Ovary (tissue), 7 donors: ENCODE measurements at regions not wholly inside any gene's neighbourhood (a gene's known extent, or its start where the extent isn't known, plus 50 kb on each side); places are given as distances from the start of the nearest gene placed in this dataset.

Source experiments
- DNase-seq, 5 donors: peaks; one replicate each; pipeline ENCODE4 v3.0.0-alpha.2; 2019 to 2020
- H3K27ac ChIP-seq, 2 donors: fragments of 200-600 bp; one replicate each; pipeline versions ENCODE4 v1.5.1 to v1.8.0; 2019 to 2022
- H3K27me3 ChIP-seq: fragments of 200-600 bp; one replicate; pipeline ENCODE4 v1.8.0; 2022
- H3K36me3 ChIP-seq: fragments of 200-600 bp; sonication (generic); one replicate; pipeline ENCODE4 v1.5.1; 2019
- H3K4me1 ChIP-seq: one replicate; pipeline ENCODE4 v1.8.1; 2013; ENCODE audit warnings: mild to moderate bottlenecking, moderate library complexity; ENCODE audit not compliant: insufficient read depth
- H3K4me3 ChIP-seq: fragments of 200-600 bp; sonication (generic); one replicate; pipeline ENCODE4 v1.5.1; 2017
- H3K9me3 ChIP-seq, 2 donors: fragments of 200-600 bp in 1 of 2; sonication (generic) in 1 of 2; one replicate each; pipeline versions ENCODE4 v1.5.1 to v1.8.1; 2013 to 2019; ENCODE audit warnings: mild to moderate bottlenecking in 1 of 2, moderate library complexity in 1 of 2
- EP300 ChIP-seq: sonication (generic); formaldehyde crosslinking; IDR thresholded peaks from one replicate; pipeline ENCODE4 v1.6.1; 2017; ENCODE audit warnings: antibody characterized with exemption
- POLR2A ChIP-seq: fragments of 450-650 bp; IDR thresholded peaks from one replicate; pipeline ENCODE4 v1.6.1; 2017; ENCODE audit warnings: antibody characterized with exemption, mild to moderate bottlenecking, moderate library complexity
- WGBS, 3 donors: extraction: QIAGEN DNeasy Blood & Tissue Kit in 1 of 3; methylation state at CpG; one replicate each; pipeline versions ENCODE4 v1.1.5 to v1.1.7; 2013 to 2017; 5-methylcytosine and 5-hydroxymethylcytosine counted together
- intact Hi-C, 4 donors: fragments of 100-400 bp; cut with DNase I; formaldehyde crosslinking; loops; one replicate each; pipeline versions ENCODE4 v1.11.0 to v1.15.1; 2022 to 2023
- TF ChIP-seq, protein P1 (sequence below), 3 donors: fragments of 450-650 bp in 2 of 3; fragments of 200-600 bp in 1 of 3; IDR thresholded peaks; one replicate each; pipeline versions ENCODE4 v1.5.1 to v1.8.0; 2016 to 2022; ENCODE audit warnings: antibody characterized with exemption in 3 of 3, mild to moderate bottlenecking in 1 of 3
- donor health status: DM: no; HTN: no; CAD: no; lungs with moderate emphysema.
- donor health status: DM: no; HTN: no; CAD: no.
- donor health status: Bipolar disorder and iron deficiency.
- donor health status: DM: no; HTN: no; CAD: no.
- donor health status: DM: yes; HTN: yes; CAD: no.

DNA sequence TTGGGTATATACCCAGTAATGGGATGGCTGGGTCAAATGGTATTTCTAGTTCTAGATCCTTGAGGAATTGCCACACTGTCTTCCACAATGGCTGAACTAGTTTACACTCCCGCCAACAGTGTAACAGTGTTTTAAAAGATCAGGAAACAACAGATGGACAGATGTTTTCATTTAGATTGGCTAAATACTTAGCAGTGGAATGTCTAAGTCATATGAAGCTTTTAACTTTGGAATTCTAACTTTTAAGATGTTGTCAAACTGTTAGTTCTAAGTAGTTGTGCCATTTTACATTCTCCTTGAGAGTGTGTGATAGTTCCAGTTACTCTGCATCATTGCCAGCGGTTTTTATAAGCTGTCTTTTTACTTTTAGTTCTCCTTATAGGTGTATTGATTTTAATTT, 688.8 kb downstream of the SEMA5A start:
- Histone ChIP-seq H3K9me3 (no peaks in the 10 kb centered on the region), H3K4me1 (no peaks in the 10 kb centered on the region), H3K27me3 (no peaks in the 10 kb centered on the region), H3K27ac (no peak overlapping the region), H3K36me3 (no peaks in the 10 kb centered on the region), H3K4me3 (no peak overlapping the region)
- WGBS, 3 donors: 29 to 42% (median 30%) methylated on average over 2 of the region's 2 CpGs
- no peak for DNase-seq
- intact Hi-C loops: no loop called here
- TF ChIP-seq POLR2A: no peak
- TF ChIP-seq EP300: no peak
- TF ChIP-seq, protein P1, sequence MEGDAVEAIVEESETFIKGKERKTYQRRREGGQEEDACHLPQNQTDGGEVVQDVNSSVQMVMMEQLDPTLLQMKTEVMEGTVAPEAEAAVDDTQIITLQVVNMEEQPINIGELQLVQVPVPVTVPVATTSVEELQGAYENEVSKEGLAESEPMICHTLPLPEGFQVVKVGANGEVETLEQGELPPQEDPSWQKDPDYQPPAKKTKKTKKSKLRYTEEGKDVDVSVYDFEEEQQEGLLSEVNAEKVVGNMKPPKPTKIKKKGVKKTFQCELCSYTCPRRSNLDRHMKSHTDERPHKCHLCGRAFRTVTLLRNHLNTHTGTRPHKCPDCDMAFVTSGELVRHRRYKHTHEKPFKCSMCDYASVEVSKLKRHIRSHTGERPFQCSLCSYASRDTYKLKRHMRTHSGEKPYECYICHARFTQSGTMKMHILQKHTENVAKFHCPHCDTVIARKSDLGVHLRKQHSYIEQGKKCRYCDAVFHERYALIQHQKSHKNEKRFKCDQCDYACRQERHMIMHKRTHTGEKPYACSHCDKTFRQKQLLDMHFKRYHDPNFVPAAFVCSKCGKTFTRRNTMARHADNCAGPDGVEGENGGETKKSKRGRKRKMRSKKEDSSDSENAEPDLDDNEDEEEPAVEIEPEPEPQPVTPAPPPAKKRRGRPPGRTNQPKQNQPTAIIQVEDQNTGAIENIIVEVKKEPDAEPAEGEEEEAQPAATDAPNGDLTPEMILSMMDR (IDR thresholded peaks at IDR 0.05): no peak

DNA sequence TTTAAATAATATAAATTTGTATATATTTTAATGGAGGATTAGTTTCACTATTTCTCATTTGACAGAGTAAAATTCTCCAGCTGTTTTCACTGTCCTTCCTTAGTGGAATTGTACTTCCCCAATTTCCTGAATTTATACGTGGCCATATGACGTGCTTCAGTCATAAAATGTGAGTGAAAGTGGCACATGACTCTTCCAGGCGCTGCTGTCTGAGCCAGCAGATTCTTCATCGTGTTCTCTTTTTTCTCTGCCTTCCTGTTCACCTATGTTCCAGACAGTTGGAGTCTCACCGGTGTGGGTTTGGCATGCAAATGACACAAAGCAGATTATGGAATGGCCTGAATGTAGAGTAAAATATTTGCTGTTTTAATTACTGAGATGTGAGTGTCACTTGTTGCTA, 684.1 kb downstream of the SEMA5A start:
- Histone ChIP-seq H3K4me1 (no peaks in the 10 kb centered on the region), H3K27me3 (no peaks in the 10 kb centered on the region), H3K4me3 (no peak overlapping the region), H3K27ac (no peak overlapping the region), H3K9me3 (no peaks in the 10 kb centered on the region), H3K36me3 (no peaks in the 10 kb centered on the region)
- 58 to 71% (median 66%) methylated on average over 5 of the region's 5 CpGs for WGBS, 3 donors
- no peak for DNase-seq
- intact Hi-C loops: no loop called here
- TF ChIP-seq EP300 (no peak), POLR2A (no peak)
- TF ChIP-seq, protein P1 (IDR thresholded peaks at IDR 0.05): no peak

DNA sequence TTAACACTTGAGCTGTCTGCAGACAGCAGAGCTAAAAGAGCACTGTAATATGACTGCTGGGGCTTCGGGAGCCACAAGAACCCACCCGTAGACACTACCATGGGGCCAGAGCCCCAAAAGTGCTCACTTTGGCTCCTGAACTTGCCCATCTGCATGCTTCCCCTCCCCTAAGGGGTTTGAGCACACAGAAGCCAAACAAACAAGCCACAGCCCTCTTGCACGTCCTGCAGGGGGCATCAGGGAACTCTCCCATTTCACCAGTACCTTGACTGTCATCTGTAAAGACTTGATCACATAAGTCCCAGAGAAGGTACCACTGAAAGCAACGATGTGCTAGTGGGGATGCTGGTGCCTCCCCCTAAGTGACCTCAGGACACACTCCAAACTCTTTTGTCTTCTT, 681.8 kb downstream of the SEMA5A start:
- Histone ChIP-seq H3K4me1 (no peaks in the 10 kb centered on the region), H3K9me3 (no peaks in the 10 kb centered on the region), H3K27ac (no peak overlapping the region), H3K27me3 (no peaks in the 10 kb centered on the region), H3K4me3 (no peak overlapping the region), H3K36me3 (no peaks in the 10 kb centered on the region)
- WGBS, 3 donors: 56 to 61% (median 58%) methylated on average over 4 of the region's 4 CpGs
- intact Hi-C loops: no loop called here
- TF ChIP-seq POLR2A (no peak), EP300 (no peak)
- TF ChIP-seq, protein P1 (IDR thresholded peaks at IDR 0.05): no peak
- no peak for DNase-seq

DNA sequence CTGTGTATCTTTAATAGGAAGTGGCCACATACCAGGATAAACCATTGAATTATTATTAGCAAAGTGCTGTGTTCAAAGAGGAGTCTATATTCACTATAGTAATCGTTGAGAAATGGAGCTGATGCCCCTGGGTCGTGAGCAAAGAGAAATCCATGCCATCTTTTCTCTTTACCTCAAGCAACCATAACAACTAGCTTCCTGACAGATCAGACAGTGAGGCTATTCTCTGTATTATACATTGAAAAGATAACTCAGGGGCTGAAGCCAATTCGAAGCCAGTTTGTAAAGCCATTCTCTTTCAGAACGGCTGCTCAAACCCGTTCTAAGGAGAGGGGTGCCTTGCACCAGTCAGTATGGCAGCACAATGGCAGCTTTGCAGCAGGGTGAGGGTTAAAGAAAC, 680.6 kb downstream of the SEMA5A start:
- Histone ChIP-seq H3K9me3 (no peaks in the 10 kb centered on the region), H3K4me1 (no peaks in the 10 kb centered on the region), H3K4me3 (no peak overlapping the region), H3K27me3 (no peaks in the 10 kb centered on the region), H3K27ac (no peak overlapping the region), H3K36me3 (no peaks in the 10 kb centered on the region)
- intact Hi-C loops: no loop called here
- TF ChIP-seq EP300: no peak
- TF ChIP-seq, protein P1 (IDR thresholded peaks at IDR 0.05): no peak
- TF ChIP-seq POLR2A: no peak
- 46 to 52% (median 52%) methylated on average over 5 of the region's 5 CpGs for WGBS, 3 donors
- no peak for DNase-seq
